ENCODE measurements at regions not wholly inside any gene's neighbourhood (a gene's known extent, or its start where the extent isn't known, plus 50 kb on each side); places are given as distances from the start of the nearest gene placed in this dataset.
"Not testable (repeated sequence)": the region's sequence is repeated elsewhere in the genome, so short reads cannot be mapped to it uniquely, and the experiment has no call there.

DNA sequence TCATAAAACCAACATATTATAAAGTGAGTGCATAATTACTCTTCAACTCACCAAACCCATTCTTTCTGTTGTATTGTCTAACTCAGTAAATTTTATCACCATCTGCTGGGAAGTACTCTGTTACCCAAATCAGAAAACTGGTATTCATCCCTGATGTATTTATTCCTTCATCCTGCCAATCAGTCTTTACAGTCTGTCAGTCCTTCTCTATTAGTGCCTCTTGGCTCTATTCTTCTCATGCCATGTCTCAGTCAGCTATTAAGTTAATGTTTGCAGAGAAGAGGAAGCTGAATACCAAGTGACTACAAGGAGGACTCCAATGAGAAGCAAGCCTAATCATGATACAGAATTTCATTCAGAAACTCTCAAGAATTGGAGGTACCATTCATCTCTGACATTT, 631.2 kb downstream of the CPS1 start:
- no peaks in the 10 kb centered on the region for H3K4me1 ChIP-seq
- no peak overlapping the region for H3K27ac ChIP-seq
- TF ChIP-seq Cebpa-rat (IDR thresholded peaks at IDR 0.05): no peak
- H4K20me1 ChIP-seq: no peaks in the 10 kb centered on the region
- no peak overlapping the region for H3K4me2 ChIP-seq
- H3K27me3 ChIP-seq: no peaks in the 10 kb centered on the region
- H3K9me3 ChIP-seq: no peaks in the 10 kb centered on the region
- no peak overlapping the region for H3K4me3 ChIP-seq
- H3K9ac ChIP-seq: no peak overlapping the region
- H3K36me3 ChIP-seq: no peaks in the 10 kb centered on the region

DNA sequence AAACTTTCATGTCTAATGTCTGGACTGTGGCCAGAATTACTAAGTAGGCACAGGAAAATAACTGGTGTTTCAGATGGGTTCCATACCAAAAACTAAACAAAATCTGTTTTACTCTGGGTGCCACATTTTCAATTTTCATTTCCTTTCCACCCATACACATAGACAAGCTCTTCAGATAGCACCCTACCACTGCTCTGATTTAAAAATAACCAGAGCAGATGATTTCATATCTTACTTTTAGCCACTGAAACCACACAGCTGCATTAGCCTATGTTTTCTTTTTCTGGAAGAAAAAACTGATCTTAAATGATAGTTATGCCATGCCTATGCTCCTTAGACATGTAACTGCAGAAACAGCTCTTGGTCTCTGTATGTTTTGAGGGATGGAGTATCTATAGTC, 647.6 kb downstream of the CPS1 start:
- H3K4me2 ChIP-seq: peak overlapping the region; percentile 65
- H4K20me1 ChIP-seq: no peaks in the 10 kb centered on the region
- H3K4me3 ChIP-seq: no peak overlapping the region
- H3K4me1 ChIP-seq: peaks cover 24% of the 10 kb centered on the region
- peak overlapping the region; percentile 28; the same call in 1 of the 2 replicates for H3K27ac ChIP-seq
- no peak overlapping the region for H3K9ac ChIP-seq
- H3K9me3 ChIP-seq: no peaks in the 10 kb centered on the region
- no peak for TF ChIP-seq Cebpa-rat (IDR thresholded peaks at IDR 0.05)
- H3K36me3 ChIP-seq: no peaks in the 10 kb centered on the region
- no peaks in the 10 kb centered on the region for H3K27me3 ChIP-seq

DNA sequence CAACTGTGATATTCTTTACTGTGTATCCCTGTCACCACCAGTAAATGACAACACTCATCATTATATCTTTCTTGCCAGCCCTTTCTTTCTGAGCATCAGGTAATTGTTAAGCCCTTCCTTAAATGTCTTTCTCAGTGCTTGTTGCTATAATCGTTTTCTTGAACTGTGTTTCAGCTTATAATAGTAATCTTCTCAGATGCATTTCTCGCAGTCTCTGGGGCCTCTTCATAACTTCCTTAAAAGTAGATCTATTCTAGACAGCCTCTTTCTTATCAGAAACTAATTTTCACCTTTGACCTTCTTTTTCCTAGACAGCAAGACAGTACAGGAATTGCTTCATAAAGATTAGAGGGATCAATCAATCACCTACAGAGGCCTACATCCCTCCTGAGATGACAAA, 648.1 kb downstream of the CPS1 start:
- H3K4me2 ChIP-seq: peak overlapping the region; percentile 65
- H3K4me1 ChIP-seq: peaks cover 24% of the 10 kb centered on the region
- peak overlapping the region; percentile 23; the same call in 1 of the 2 replicates for H3K27ac ChIP-seq

GRCh38 chr2:211204902-211205301, 648.5 kb downstream of the CPS1 start:
- no peaks in the 10 kb centered on the region for H4K20me1 ChIP-seq
- H3K4me2 ChIP-seq: peak overlapping the region; percentile 65
- H3K27me3 ChIP-seq: no peaks in the 10 kb centered on the region
- H3K27ac ChIP-seq: peak overlapping the region; percentile 23; the same call in 1 of the 2 replicates
- H3K4me1 ChIP-seq: peaks cover 24% of the 10 kb centered on the region
- TF ChIP-seq Cebpa-rat (IDR thresholded peaks at IDR 0.05): no peak
- no peak overlapping the region for H3K9ac ChIP-seq
- H3K36me3 ChIP-seq: no peaks in the 10 kb centered on the region
- no peak overlapping the region for H3K4me3 ChIP-seq
- no peaks in the 10 kb centered on the region for H3K9me3 ChIP-seq

More for the DNA sequence above, 648.1 kb downstream of the CPS1 start:
- TF ChIP-seq Cebpa-rat (IDR thresholded peaks at IDR 0.05): no peak
- H3K4me3 ChIP-seq: no peak overlapping the region
- H3K9ac ChIP-seq: no peak overlapping the region
- no peaks in the 10 kb centered on the region for H4K20me1 ChIP-seq
- H3K27me3 ChIP-seq: no peaks in the 10 kb centered on the region
- no peaks in the 10 kb centered on the region for H3K9me3 ChIP-seq
- no peaks in the 10 kb centered on the region for H3K36me3 ChIP-seq

GRCh38 chr2:211205358-211205757, 649.0 kb downstream of the CPS1 start:
- no peak for TF ChIP-seq Cebpa-rat (IDR thresholded peaks at IDR 0.05)

DNA sequence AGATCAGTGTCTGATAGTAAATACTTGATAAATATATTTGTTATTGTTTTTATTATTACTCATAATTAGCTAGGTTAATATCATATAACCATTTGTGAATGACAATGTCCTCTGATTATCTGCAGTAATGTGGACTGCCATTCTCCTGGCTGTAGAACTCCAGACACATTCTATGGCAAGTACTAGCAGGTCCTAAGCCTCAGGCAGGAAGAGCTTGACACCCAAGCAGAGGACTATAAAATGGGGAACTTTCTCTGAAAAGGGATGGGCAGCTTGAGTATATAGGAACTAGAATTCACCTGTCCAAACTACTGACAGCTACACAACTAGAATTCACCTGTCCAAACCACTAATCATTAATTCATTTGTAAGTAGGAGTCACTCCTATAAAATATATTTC, 649.4 kb downstream of the CPS1 start:
- Histone ChIP-seq H3K9me3 (no peaks in the 10 kb centered on the region), H3K36me3 (no peaks in the 10 kb centered on the region), H3K4me3 (no peak overlapping the region), H3K9ac (no peak overlapping the region), H4K20me1 (no peaks in the 10 kb centered on the region), H3K4me1 (peaks cover 29% of the 10 kb centered on the region), H3K4me2 (no peak overlapping the region), H3K27me3 (no peaks in the 10 kb centered on the region), H3K27ac (no peak overlapping the region)
- no peak for TF ChIP-seq Cebpa-rat (IDR thresholded peaks at IDR 0.05)

More at GRCh38 chr2:211205358-211205757, 649.0 kb downstream of the CPS1 start:
- Histone ChIP-seq H3K27ac (no peak overlapping the region), H3K4me1 (peaks cover 24% of the 10 kb centered on the region), H3K4me3 (no peak overlapping the region), H4K20me1 (no peaks in the 10 kb centered on the region), H3K27me3 (no peaks in the 10 kb centered on the region), H3K9me3 (no peaks in the 10 kb centered on the region), H3K9ac (no peak overlapping the region), H3K36me3 (no peaks in the 10 kb centered on the region), H3K4me2 (no peak overlapping the region)

- Histone ChIP-seq H3K36me3 (no peaks in the 10 kb centered on the region), H3K27ac (no peak overlapping the region), H4K20me1 (no peaks in the 10 kb centered on the region), H3K9me3 (no peaks in the 10 kb centered on the region), H3K4me3 (no peak overlapping the region), H3K4me1 (peaks cover 5% of the 10 kb centered on the region), H3K27me3 (no peaks in the 10 kb centered on the region), H3K4me2 (no peak overlapping the region), H3K9ac (no peak overlapping the region)
- TF ChIP-seq Cebpa-rat (IDR thresholded peaks at IDR 0.05): no peak
Measured at GRCh38 chr2:211216221-211216620, 659.8 kb downstream of the CPS1 start.

DNA sequence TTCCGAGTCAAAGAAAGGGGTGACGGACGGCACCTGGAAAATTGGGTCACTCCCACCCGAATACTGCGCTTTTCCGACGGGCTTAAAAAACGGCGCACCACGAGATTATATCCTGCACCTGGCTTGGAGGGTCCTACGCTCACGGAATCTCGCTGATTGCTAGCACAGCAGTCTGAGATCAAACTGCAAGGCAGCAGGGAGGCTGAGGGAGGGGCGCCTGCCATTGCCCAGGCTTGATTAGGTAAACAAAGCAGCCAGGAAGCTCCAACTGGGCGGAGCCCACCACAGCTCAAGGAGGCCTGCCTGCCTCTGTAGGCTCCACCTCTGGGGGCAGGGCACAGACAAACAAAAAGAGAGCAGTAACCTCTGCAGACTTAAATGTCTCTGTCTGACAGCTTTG, 663.1 kb downstream of the CPS1 start:
- not testable (repeated sequence) for H3K4me3 ChIP-seq, H4K20me1 ChIP-seq, H3K27me3 ChIP-seq, H3K9me3 ChIP-seq, H3K4me2 ChIP-seq, H3K9ac ChIP-seq, H3K4me1 ChIP-seq, H3K36me3 ChIP-seq, H3K27ac ChIP-seq

DNA sequence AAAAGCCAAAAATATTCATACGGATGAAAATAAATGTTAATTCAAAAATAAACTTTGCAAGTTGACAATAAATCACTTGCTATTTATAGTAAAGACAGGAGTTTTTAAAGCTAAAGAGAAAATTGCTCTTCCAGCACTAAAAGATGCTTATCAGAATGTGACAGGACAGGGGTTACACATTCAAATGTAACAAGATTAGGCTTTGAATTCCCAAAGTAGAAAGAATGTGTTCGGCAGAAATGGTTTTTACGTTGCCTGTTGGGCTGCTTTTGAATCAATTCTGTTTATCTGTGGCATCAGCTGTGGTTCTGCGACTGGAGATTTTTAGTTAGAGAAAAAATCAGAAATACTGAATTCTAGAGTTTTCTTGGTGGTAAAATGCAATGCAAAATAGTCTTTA, 669.4 kb downstream of the CPS1 start:
- no peak for TF ChIP-seq Cebpa-rat (IDR thresholded peaks at IDR 0.05)
- no peaks in the 10 kb centered on the region for H3K27me3 ChIP-seq
- no peaks in the 10 kb centered on the region for H3K36me3 ChIP-seq
- H3K27ac ChIP-seq: no peak overlapping the region
- H3K9ac ChIP-seq: no peak overlapping the region
- H3K9me3 ChIP-seq: no peaks in the 10 kb centered on the region
- no peaks in the 10 kb centered on the region for H4K20me1 ChIP-seq
- H3K4me2 ChIP-seq: no peak overlapping the region
- H3K4me3 ChIP-seq: no peak overlapping the region
- no peaks in the 10 kb centered on the region for H3K4me1 ChIP-seq

DNA sequence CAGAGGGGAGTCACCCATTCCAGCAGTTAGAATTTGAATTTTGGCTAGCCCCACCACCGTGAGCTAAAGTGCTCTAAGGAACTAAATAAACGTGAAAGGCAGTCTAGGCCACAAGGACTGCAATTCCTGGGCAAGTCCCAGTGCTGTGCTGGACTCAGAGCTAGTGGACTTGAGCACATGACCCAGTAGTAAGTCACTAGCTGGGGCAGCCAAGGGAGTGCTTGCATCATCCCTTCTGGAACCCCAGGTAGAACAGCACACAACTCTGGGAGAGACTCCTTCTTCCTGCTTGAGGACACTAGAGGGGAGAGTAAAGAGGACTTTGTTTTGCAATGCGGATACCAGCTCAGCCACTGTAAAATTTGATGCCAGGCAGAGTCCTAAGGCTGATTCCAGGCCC, 672.2 kb downstream of the CPS1 start:
- Histone ChIP-seq H3K27ac (no peak overlapping the region), H3K9me3 (no peaks in the 10 kb centered on the region), H3K4me2 (no peak overlapping the region), H3K4me1 (no peaks in the 10 kb centered on the region), H3K4me3 (no peak overlapping the region), H3K9ac (no peak overlapping the region), H4K20me1 (no peaks in the 10 kb centered on the region), H3K36me3 (no peaks in the 10 kb centered on the region), H3K27me3 (no peaks in the 10 kb centered on the region)
- TF ChIP-seq Cebpa-rat (IDR thresholded peaks at IDR 0.05): no peak

DNA sequence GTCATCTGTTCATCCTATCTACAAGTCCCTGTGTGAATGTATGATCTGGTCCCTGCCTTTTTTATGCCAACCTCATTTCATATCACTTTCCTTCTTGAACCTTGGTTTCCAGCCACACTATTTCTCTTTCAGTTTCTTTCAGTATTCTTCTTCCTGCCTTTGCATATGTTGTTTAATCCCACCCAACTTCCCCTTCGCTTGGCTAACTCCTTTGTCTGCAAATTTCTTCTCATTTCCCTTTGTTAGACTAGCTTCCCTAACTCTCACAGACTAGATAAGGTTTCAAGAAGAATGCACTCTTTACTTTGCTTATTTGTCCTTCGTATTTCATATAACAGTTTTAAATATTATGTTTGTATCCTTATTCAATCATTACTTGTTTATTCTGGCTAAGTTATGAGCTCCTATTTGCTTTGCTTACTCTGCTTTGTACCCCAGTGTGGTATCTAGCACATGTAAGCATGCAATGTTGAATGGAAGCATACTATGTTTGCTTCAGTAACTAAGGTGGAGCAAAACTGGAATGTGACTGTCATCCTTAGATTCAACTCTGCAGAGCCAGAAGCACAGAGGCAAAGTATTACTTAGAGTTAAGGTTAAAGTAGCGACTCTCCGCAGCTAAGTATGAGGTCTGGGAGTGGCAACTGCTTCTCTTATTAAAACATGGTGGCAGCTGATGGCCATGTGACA, 681.3 kb downstream of the CPS1 start:
- Histone ChIP-seq H3K4me1 (no peaks in the 10 kb centered on the region), H3K27ac (no peak overlapping the region), H3K36me3 (no peaks in the 10 kb centered on the region), H3K27me3 (no peaks in the 10 kb centered on the region), H3K4me3 (no peak overlapping the region), H3K4me2 (no peak overlapping the region), H3K9ac (no peak overlapping the region), H3K9me3 (no peaks in the 10 kb centered on the region; the same call in 1 of the 2 replicates), H4K20me1 (no peaks in the 10 kb centered on the region)
- TF ChIP-seq Cebpa-rat (IDR thresholded peaks at IDR 0.05): no peak
